CD8-positive, alpha-beta memory T cell (primary cell): ENCODE measurements at regions not wholly inside any gene's neighbourhood (a gene's known extent, or its start where the extent isn't known, plus 50 kb on each side); places are given as distances from the start of the nearest gene placed in this dataset.

Experiments used
- CTCF ChIA-PET: fragments of 350-600 bp; sonication (Branson Sonifier 250); formaldehyde crosslinking; loops from one replicate; lab custom pipeline; 2021; ENCODE audit warnings: antibody characterized with exemption; lab: Charles Lee
- POLR2A ChIA-PET: fragments of 350-600 bp; sonication (Branson Sonifier 250); formaldehyde crosslinking; loops from one replicate; lab custom pipeline; 2021; ENCODE audit warnings: antibody characterized with exemption; lab: Charles Lee
- DNase-seq, 5 donors: peaks; one replicate each; pipeline versions ENCODE4 v3.0.0 to v3.0.0-alpha.2; 2020 to 2022; ENCODE audit warnings: mixed read lengths in 1 of 5
- H3K27ac ChIP-seq: one replicate; pipeline ENCODE4 v1.7.0; 2013; ENCODE audit warnings: low read depth, mild to moderate bottlenecking, low read length, moderate library complexity
- H3K27me3 ChIP-seq: 2 replicates; pipeline ENCODE4 v1.7.0; 2013; ENCODE audit warnings: low read length, mild to moderate bottlenecking; ENCODE audit not compliant: insufficient read depth, poor library complexity, severe bottlenecking
- H3K36me3 ChIP-seq: 2 replicates; pipeline ENCODE4 v1.7.0; 2013; ENCODE audit warnings: mild to moderate bottlenecking, low read length, moderate library complexity; ENCODE audit not compliant: insufficient read depth
- H3K4me1 ChIP-seq: 2 replicates; pipeline ENCODE4 v1.7.0; 2013; ENCODE audit warnings: mild to moderate bottlenecking, low read length, moderate library complexity; ENCODE audit not compliant: insufficient read depth
- H3K4me3 ChIP-seq: 2 replicates; pipeline ENCODE4 v1.7.0; 2013; ENCODE audit warnings: mild to moderate bottlenecking, low read length
- H3K9me3 ChIP-seq: 2 replicates; pipeline ENCODE4 v1.7.0; 2013; ENCODE audit warnings: mild to moderate bottlenecking, low read length
- H3K27ac Mint-ChIP-seq, 8 donors: one replicate each; pipeline ENCODE4 v1.8.0; 2020 to 2021; ENCODE audit warnings: mixed read lengths in 8 of 8, mild to moderate bottlenecking in 6 of 8, inconsistent platforms in 3 of 8, moderate library complexity in 3 of 8
- H3K27me3 Mint-ChIP-seq, 2 donors: one replicate each; pipeline ENCODE4 v1.8.0; 2020 to 2021; ENCODE audit warnings: mixed read lengths in 2 of 2, mild to moderate bottlenecking in 1 of 2, moderate library complexity in 1 of 2
- H3K36me3 Mint-ChIP-seq, 3 donors: one replicate each; pipeline ENCODE4 v1.8.0; 2020 to 2021; ENCODE audit warnings: mixed read lengths in 3 of 3, inconsistent platforms in 1 of 3, mild to moderate bottlenecking in 1 of 3
- H3K4me1 Mint-ChIP-seq, 3 donors: one replicate each; pipeline ENCODE4 v1.8.0; 2020 to 2021; ENCODE audit warnings: mixed read lengths in 3 of 3, inconsistent platforms in 1 of 3, mild to moderate bottlenecking in 1 of 3
- H3K4me3 Mint-ChIP-seq, 7 donors: one replicate each; pipeline ENCODE4 v1.8.0; 2020 to 2021; ENCODE audit warnings: mixed read lengths in 7 of 7, mild to moderate bottlenecking in 6 of 7, moderate library complexity in 4 of 7, inconsistent platforms in 2 of 7
- H3K9me3 Mint-ChIP-seq, 5 donors: one replicate each; pipeline ENCODE4 v1.8.0; 2020 to 2022; ENCODE audit warnings: mixed read lengths in 5 of 5, mild to moderate bottlenecking in 3 of 5, moderate library complexity in 2 of 5, inconsistent platforms in 1 of 5

GRCh38 chr3:46093966-46094365 lies 66.7 kb upstream of the XCR1 start:
- Histone ChIP-seq H3K36me3 (no peaks in the 10 kb centered on the region), H3K4me3 (no peak overlapping the region), H3K9me3 (no peaks in the 10 kb centered on the region), H3K27ac (no peak overlapping the region), H3K4me1 (peaks cover 27% of the 10 kb centered on the region), H3K27me3 (no peaks in the 10 kb centered on the region)
- Mint-ChIP-seq H3K4me3 (no peak overlapping the region), H3K9me3 (no peaks in the 10 kb centered on the region), H3K36me3 (peaks cover 0 to 3% (median 2%) of the 10 kb centered on the region in 3 donors), H3K27ac (peak overlapping the region in 1 of 8 donors; percentile 45), H3K27me3 (no peaks in the 10 kb centered on the region), H3K4me1 (peaks cover 36 to 75% (median 59%) of the 10 kb centered on the region in 3 donors)
- DNase-seq = no peak
- ChIA-PET CTCF (interaction anchor here (0.9 to 8.6 kb wide), 3 partner anchors 17 to 284 kb away, joined by 3 to 76 read pairs (median 4); partner anchors contain the start of gene CCR5), POLR2A (no interaction called here)

GRCh38 chr3:46093327-46093942 lies 66.2 kb upstream of the XCR1 start:
- no peaks in the 10 kb centered on the region for H3K27me3 ChIP-seq
- Mint-ChIP-seq H3K9me3 (no peaks in the 10 kb centered on the region), H3K27ac (peak overlapping the region in 2 of 8 donors; percentile 45 to 51), H3K36me3 (peaks cover 0 to 3% (median 2%) of the 10 kb centered on the region in 3 donors), H3K4me1 (peaks cover 31 to 71% (median 53%) of the 10 kb centered on the region in 3 donors), H3K4me3 (peak overlapping the region in 1 of 7 donors; percentile 49), H3K27me3 (no peaks in the 10 kb centered on the region)
- ChIA-PET CTCF (interaction anchor here (0.9 to 1.7 kb wide), 3 partner anchors 14 to 285 kb away, joined by 3 to 4 read pairs (median 3); no protein-coding TSS in a partner anchor), POLR2A (no interaction called here)
- H3K4me3 ChIP-seq = no peak overlapping the region
- peaks cover 21% of the 10 kb centered on the region for H3K4me1 ChIP-seq
- no peak overlapping the region for H3K27ac ChIP-seq
- no peak for DNase-seq
- H3K9me3 ChIP-seq = no peaks in the 10 kb centered on the region
- H3K36me3 ChIP-seq = no peaks in the 10 kb centered on the region

DNA sequence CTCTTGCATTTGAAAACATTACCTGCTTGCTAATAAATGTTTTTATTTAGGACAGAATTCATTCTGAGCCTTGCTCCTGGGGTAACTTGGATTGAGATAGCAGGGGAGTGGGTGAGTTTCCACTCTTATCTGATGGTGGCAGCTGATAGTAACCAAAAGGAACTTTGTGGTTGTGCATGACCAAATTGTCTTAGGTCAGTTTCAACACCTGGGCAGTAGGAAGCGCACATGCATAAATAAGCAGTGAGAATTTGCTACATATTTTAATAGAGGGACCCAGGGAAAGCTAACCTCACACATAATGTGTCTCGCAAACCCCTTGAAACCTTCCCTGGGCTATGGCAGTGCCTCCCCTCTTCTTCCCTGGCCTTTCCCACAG lies 65.4 kb upstream of the XCR1 start:
- Mint-ChIP-seq H3K4me3 (no peak overlapping the region), H3K36me3 (peaks cover 0 to 3% (median 2%) of the 10 kb centered on the region in 3 donors), H3K9me3 (no peaks in the 10 kb centered on the region), H3K27me3 (no peaks in the 10 kb centered on the region), H3K27ac (peak overlapping the region in 1 of 8 donors; percentile 51), H3K4me1 (peaks cover 26 to 67% (median 46%) of the 10 kb centered on the region in 3 donors)
- ChIA-PET CTCF (interaction anchor here (1.1 to 1.7 kb wide), 2 partner anchors 14 to 15 kb away, joined by 3 to 4 read pairs; no protein-coding TSS in a partner anchor), POLR2A (no interaction called here)
- H3K27me3 ChIP-seq = no peaks in the 10 kb centered on the region
- no peak overlapping the region for H3K4me3 ChIP-seq
- no peaks in the 10 kb centered on the region for H3K9me3 ChIP-seq
- peaks cover 14% of the 10 kb centered on the region for H3K4me1 ChIP-seq
- DNase-seq = no peak
- no peaks in the 10 kb centered on the region for H3K36me3 ChIP-seq
- no peak overlapping the region for H3K27ac ChIP-seq

DNA sequence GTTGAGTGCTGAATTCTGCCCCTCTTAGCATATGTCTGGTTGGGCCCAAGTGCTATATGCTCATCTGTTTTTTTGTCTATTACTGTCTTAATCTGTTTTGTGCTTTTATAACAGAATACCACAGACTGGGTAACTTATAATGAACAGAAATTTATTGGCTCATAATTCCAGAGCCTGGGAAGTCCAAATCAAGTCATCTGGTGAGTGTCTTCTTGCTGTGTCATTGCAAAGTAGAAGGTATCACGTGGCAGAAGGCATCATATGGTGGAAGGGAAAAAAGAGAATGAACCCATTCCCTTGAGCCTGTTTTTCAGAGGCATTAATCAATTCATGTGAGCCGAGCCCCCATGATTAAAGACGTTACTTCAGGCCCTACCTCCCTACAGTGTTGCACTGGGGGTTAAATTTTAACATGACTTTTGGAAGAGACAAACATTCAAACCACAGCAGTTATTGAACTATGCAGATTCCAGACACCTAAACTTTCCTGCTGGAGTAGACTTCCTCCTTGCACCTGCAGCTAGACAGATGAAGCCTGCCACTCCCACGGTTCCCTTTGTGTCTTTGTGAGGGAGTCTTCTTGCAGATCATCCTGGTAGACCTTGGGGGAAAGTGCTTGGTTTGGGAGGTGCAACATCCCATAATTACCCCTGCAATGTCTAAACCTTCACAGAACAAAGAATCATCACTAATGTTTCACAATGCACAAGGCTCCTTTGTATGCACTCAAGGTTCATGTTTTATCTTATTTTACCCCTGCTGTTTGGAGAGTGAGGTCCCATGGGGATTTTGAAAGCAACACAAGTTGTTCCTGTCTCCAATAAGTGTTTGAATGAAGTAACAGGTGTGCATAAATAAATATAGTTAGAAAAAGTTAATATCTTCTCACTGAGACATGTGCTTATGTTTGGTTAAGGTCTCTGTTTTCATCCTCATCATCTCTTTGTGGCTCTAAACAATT lies 64.7 kb upstream of the XCR1 start:
- Histone ChIP-seq H3K36me3 (no peaks in the 10 kb centered on the region), H3K4me1 (peaks cover 7% of the 10 kb centered on the region), H3K4me3 (no peak overlapping the region), H3K9me3 (no peaks in the 10 kb centered on the region), H3K27ac (no peak overlapping the region), H3K27me3 (no peaks in the 10 kb centered on the region)
- Mint-ChIP-seq H3K4me1 (peaks cover 21 to 61% (median 39%) of the 10 kb centered on the region in 3 donors), H3K36me3 (peaks cover 0 to 3% (median 2%) of the 10 kb centered on the region in 3 donors), H3K9me3 (no peaks in the 10 kb centered on the region), H3K4me3 (peak overlapping the region in 1 of 7 donors; percentile 32), H3K27ac (peak overlapping the region in 1 of 8 donors; percentile 51), H3K27me3 (peaks cover 0 to 1% of the 10 kb centered on the region in 2 donors)
- DNase-seq = no peak
- ChIA-PET CTCF (interaction anchor here (1.6 to 1.7 kb wide), 2 partner anchors 13 to 15 kb away, joined by 4 read pairs; no protein-coding TSS in a partner anchor), POLR2A (no interaction called here)

DNA sequence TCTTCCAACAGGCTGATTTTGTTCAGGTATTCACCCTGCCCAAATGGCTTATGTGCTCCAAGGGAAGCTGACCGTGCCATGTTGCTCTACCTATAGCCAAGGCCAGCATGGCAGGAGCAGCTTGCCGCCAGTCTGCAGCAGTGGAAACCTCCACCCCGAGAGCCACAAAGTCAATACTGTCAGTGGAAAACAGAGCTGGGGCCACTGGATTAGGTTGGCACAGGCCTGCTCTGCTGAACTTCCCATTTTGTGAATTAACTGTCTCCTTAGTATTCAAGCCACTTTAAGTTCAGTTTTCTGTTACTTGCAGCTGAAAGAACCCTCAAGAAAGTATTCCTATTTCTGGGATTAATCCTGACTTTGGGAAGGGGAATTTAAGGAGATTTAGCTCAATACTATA lies 63.8 kb upstream of the XCR1 start:
- peaks cover 0 to 1% of the 10 kb centered on the region in 2 donors for H3K27me3 Mint-ChIP-seq

DNA sequence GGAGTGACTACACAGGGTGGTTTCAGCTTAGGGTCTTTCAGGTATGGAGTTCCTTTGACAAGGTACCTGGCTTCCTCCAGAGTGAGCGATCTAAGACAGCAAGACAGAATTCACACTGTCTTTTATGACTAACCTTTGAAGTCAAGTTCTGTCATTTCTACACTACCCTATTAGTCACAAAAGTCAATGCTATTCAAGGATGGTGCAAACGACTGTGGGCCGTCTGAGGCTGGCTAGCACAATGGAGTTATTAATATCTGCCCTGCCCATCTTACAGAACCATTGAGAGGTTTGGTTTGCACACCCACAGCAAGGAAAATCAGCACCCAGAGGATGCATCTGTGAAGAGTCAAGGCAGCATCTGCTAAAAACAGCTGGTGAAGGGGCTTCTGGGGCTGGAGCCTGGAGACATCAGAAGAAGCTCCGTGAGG lies 62.9 kb upstream of the XCR1 start:
- DNase-seq = no peak
- no peaks in the 10 kb centered on the region for H3K36me3 ChIP-seq
- ChIA-PET CTCF (interaction anchor here (1.1 to 1.6 kb wide), 5 partner anchors 9 to 284 kb away, joined by 3 to 5 read pairs (median 4); no protein-coding TSS in a partner anchor), POLR2A (no interaction called here)
- H3K9me3 ChIP-seq = no peaks in the 10 kb centered on the region
- Mint-ChIP-seq H3K4me1 (peaks cover 16 to 49% (median 28%) of the 10 kb centered on the region in 3 donors), H3K27me3 (peaks cover 0 to 1% of the 10 kb centered on the region in 2 donors), H3K4me3 (no peak overlapping the region), H3K36me3 (peaks cover 0 to 3% (median 2%) of the 10 kb centered on the region in 3 donors), H3K9me3 (no peaks in the 10 kb centered on the region), H3K27ac (peak overlapping the region in 2 of 8 donors; percentile 45 to 91)
- H3K27me3 ChIP-seq = no peaks in the 10 kb centered on the region
- H3K27ac ChIP-seq = no peak overlapping the region
- H3K4me3 ChIP-seq = no peak overlapping the region
- H3K4me1 ChIP-seq = no peaks in the 10 kb centered on the region

More for the DNA sequence above, 63.8 kb upstream of the XCR1 start:
- no peak overlapping the region for H3K27ac ChIP-seq
- no peaks in the 10 kb centered on the region for H3K36me3 ChIP-seq
- no peak for DNase-seq
- H3K4me3 Mint-ChIP-seq = no peak overlapping the region
- no peaks in the 10 kb centered on the region for H3K9me3 ChIP-seq
- no peak overlapping the region for H3K27ac Mint-ChIP-seq
- H3K27me3 ChIP-seq = no peaks in the 10 kb centered on the region
- peaks cover 0 to 3% (median 2%) of the 10 kb centered on the region in 3 donors for H3K36me3 Mint-ChIP-seq
- no peaks in the 10 kb centered on the region for H3K4me1 ChIP-seq
- ChIA-PET CTCF (interaction anchor here (0.9 to 1.6 kb wide), 5 partner anchors 10 to 283 kb away, joined by 3 to 5 read pairs (median 4); partner anchors contain the start of gene CCR1), POLR2A (interaction anchor here (0.5 kb wide), 1 partner anchor 8 kb away, joined by 3 read pairs; no protein-coding TSS in a partner anchor)
- no peak overlapping the region for H3K4me3 ChIP-seq
- no peaks in the 10 kb centered on the region for H3K9me3 Mint-ChIP-seq
- peaks cover 16 to 52% (median 29%) of the 10 kb centered on the region in 3 donors for H3K4me1 Mint-ChIP-seq

- H3K9me3 Mint-ChIP-seq = no peaks in the 10 kb centered on the region
- Histone ChIP-seq H3K36me3 (no peaks in the 10 kb centered on the region), H3K27ac (no peak overlapping the region), H3K27me3 (no peaks in the 10 kb centered on the region), H3K4me3 (no peak overlapping the region), H3K9me3 (no peaks in the 10 kb centered on the region), H3K4me1 (no peaks in the 10 kb centered on the region)
- peak overlapping the region in 1 of 8 donors; percentile 39 for H3K27ac Mint-ChIP-seq
- DNase-seq = no peak
- H3K4me3 Mint-ChIP-seq = peak overlapping the region in 1 of 7 donors; percentile 15
- H3K27me3 Mint-ChIP-seq = peaks cover 0 to 1% of the 10 kb centered on the region in 2 donors
- peaks cover 0 to 3% (median 2%) of the 10 kb centered on the region in 3 donors for H3K36me3 Mint-ChIP-seq
- CTCF ChIA-PET = interaction anchor here (1.1 to 1.4 kb wide), 4 partner anchors 9 to 285 kb away, joined by 3 to 5 read pairs (median 4); no protein-coding TSS in a partner anchor
- peaks cover 14 to 49% (median 25%) of the 10 kb centered on the region in 3 donors for H3K4me1 Mint-ChIP-seq
- POLR2A ChIA-PET = no interaction called here
Measured at GRCh38 chr3:46089237-46090011, 62.1 kb upstream of the XCR1 start.
